K562 (cell line): ENCODE measurements at regions not wholly inside any gene's neighbourhood (a gene's known extent, or its start where the extent isn't known, plus 50 kb on each side); places are given as distances from the start of the nearest gene placed in this dataset.

Experiments
- BRD4 ChIP-seq: fragments of 200-600 bp; sonication (generic); IDR thresholded peaks from 2 replicates; pipeline ENCODE4 v1.6.1; 2017; ENCODE audit warnings: inconsistent platforms
- EZH2 ChIP-seq: IDR thresholded peaks from 2 replicates; pipeline ENCODE4 v1.6.1; 2012; ENCODE audit warnings: low read depth, mild to moderate bottlenecking, inconsistent platforms, low read length, borderline replicate concordance
- NFE2L1 ChIP-seq: fragments of 450-650 bp; IDR thresholded peaks from 2 replicates; pipeline ENCODE4 v1.6.1; 2016; ENCODE audit warnings: missing genetic modification characterization, low read depth, mild to moderate bottlenecking, missing compliant biosample characterization, moderate library complexity, borderline replicate concordance
- NR1H2 ChIP-seq: sonication (generic); formaldehyde crosslinking; IDR thresholded peaks from 2 replicates; pipeline ENCODE4 v1.4.0; 2020; ENCODE audit warnings: mild to moderate bottlenecking, missing genetic modification reagents
- PTTG1 ChIP-seq: fragments of 450-650 bp; IDR thresholded peaks from 2 replicates; pipeline ENCODE4 v1.6.1; 2016; ENCODE audit warnings: low read depth, mild to moderate bottlenecking, missing genetic modification characterization, missing compliant biosample characterization
- RB1 ChIP-seq: fragments of 450-650 bp; IDR thresholded peaks from 2 replicates; pipeline ENCODE4 v1.6.1; 2017; ENCODE audit warnings: low read depth, mild to moderate bottlenecking
- ZNF274 ChIP-seq: IDR thresholded peaks from 2 replicates; pipeline ENCODE4 v1.6.1; 2011; ENCODE audit warnings: low read depth, mild to moderate bottlenecking, low read length, moderate library complexity, borderline replicate concordance
- TF ChIP-seq, protein P1 (sequence below): sonication (generic); formaldehyde crosslinking; IDR thresholded peaks from 2 replicates; pipeline ENCODE4 v1.4.0; 2020; ENCODE audit warnings: mild to moderate bottlenecking, missing genetic modification reagents

DNA sequence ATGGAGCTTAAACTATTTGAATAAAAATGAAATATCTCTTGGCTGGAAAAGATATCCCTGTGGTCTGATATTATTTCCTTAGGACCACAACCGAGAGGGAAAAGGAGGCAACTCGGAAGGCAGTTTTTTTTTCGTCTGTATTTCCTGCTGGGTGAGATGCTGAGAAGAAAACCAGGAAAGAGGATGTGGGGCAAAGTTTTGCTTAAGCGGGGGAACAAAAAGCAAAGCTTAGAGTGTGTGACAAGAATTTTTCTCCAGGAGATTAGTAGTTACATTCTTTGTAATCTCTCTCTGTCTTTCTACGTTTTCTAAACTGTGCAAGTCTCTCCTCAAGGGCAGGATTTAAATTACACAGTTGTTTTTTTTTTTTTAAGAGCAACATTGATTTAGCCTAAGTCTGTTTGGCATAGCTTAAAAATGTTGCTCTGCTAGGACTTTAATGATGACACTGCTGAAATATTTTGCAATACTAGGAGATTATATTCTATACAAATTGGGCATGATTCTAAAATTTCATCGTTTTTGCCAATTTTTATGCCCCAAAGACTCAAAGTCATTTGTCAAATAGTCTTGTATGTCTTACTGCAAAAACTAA lies 258.5 kb downstream of the KCNS3 start:
- TF ChIP-seq PTTG1 (tag) (no peak), NR1H2 (no peak), BRD4 (no peak), ZNF274 (no peak), NFE2L1 (no peak), RB1 (no peak), EZH2 (no peak)
- TF ChIP-seq, protein P1, sequence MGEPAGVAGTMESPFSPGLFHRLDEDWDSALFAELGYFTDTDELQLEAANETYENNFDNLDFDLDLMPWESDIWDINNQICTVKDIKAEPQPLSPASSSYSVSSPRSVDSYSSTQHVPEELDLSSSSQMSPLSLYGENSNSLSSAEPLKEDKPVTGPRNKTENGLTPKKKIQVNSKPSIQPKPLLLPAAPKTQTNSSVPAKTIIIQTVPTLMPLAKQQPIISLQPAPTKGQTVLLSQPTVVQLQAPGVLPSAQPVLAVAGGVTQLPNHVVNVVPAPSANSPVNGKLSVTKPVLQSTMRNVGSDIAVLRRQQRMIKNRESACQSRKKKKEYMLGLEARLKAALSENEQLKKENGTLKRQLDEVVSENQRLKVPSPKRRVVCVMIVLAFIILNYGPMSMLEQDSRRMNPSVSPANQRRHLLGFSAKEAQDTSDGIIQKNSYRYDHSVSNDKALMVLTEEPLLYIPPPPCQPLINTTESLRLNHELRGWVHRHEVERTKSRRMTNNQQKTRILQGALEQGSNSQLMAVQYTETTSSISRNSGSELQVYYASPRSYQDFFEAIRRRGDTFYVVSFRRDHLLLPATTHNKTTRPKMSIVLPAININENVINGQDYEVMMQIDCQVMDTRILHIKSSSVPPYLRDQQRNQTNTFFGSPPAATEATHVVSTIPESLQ (CRISPR knock-in tag) = no peak
